Activated CD8-positive, alpha-beta memory T cell treated with anti-CD3 and anti-CD28 coated beads, Interleukin-2, amount 50 U/mL, for 48 hours (primary cell): ENCODE measurements at regions not wholly inside any gene's neighbourhood (a gene's known extent, or its start where the extent isn't known, plus 50 kb on each side); places are given as distances from the start of the nearest gene placed in this dataset.
A peak's percentile ranks its signal among the peaks of the same experiment; 100 is the strongest.

Experiments used
- DNase-seq: peaks from one replicate; pipeline ENCODE4 v3.0.0-alpha.2; 2020

- no peak for DNase-seq
Measured at GRCh38 chr2:479031-479430, 191.1 kb upstream of the ALKAL2 start.

DNA sequence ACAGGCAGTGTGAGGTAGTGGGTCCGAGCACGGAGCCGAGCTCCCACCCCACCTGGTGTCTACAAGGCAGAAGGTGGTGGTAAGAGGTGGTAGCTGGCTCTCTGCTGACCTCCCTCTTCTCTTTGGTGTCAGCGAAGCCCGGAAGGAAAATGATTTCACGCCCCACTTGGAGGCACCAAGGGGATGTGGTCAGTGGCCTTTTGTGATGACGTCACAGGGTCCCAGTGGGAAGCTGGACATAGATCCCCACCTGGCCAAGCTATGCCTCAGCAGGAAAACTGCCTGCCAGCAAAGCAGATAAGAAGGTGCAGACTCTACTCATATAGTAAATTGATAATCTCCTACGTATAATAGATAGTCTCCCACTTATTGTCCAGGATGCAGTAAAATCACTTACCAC, 183.7 kb upstream of the ALKAL2 start:
- no peak for DNase-seq

- DNase-seq = no peak
Measured at GRCh38 chr2:469514-469913, 181.6 kb upstream of the ALKAL2 start.

DNA sequence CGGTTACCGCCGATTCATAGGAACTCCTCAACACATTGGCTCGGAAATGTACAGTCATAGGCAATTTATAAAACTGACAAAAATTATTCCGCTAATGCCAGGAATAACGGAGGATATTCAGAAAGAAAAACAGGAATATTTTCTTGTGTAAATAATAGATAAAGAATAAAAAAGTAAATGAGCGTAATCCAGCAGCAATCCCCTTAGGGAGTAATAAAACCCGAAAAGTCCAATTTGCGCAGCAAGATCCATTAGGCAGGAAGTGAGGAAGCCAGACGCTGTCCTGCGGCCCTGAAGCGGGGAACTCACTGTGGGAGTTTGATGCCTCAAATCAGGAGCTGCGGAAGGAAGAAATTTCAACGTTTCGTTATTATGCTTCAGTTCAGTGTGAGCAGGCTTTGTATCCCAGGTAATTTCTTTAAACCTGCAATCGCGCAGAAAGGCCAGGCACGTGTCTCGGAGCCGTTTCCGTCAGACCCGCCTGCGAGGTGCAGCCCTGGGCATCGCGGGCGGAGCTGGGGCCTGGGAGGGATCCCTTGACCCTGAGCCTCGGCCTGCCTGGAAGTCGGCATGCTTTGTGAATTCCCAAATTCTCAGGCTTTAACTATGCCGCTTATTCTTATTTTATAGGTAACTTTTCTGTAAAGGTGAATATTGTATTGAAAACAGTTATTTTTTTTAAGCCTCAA, 180.9 kb upstream of the ALKAL2 start:
- no peak for DNase-seq

DNA sequence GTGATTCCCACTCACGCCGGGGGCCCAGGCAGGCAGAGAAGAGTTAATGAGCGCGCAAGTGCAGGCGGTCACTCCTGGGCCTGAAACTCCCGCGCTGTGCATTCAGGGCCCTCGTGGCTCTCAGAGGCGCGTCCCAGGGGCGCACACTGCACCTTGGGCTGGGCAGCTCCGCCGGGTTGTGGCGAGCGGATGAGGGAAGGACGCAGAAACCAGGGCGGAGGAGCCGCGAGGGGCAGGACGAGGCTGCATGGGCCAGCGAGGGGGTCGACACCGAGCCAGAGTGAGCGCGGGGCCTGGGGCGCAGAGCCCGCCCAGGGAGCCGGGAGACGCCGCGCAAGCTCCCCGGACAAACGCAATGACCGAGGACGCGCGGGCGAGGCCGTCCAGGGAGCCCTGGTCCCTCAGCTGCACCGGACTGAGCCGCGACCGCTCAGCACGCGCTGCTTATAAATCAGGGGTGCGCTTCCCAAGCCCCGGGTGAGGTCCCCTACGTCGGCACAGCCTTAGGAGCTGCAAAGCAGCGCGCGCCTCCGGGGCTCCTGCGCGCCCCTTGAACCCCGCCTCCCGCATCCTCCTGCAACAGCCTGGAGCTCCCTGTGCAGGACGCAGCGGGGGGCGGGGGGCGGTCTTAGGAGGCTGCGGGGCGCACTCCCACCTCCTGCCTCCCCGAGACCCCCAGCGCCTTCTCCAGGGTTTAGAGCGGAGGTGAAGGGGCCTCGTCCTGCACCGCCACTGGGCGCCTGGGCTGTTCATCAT, 180.2 kb upstream of the ALKAL2 start:
- no peak for DNase-seq

GRCh38 chr2:467543-467891, 179.6 kb upstream of the ALKAL2 start:
- DNase-seq = no peak

DNA sequence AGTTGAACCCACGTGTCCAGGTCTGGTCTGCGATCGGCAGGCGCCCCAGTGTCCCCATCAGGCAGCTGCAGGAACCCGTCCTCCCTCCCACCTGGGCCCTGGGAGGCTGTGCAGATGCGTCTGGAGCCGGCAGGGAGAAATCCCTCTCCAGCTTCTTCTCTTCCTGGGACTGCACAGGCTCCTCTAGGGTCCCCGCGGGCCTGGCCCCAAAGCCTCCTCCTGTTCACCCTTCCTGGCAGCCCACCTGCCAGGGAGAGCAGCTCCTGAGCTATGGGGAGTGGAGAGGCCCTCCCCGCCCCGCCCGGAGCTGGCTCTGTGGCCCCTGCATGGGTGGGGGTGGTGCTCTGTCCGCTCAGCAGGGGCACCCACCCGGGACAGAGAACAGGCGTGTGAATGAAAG, 179.2 kb upstream of the ALKAL2 start:
- no peak for DNase-seq

GRCh38 chr2:464562-465309, 176.8 kb upstream of the ALKAL2 start:
- DNase-seq = peak; percentile 30

DNA sequence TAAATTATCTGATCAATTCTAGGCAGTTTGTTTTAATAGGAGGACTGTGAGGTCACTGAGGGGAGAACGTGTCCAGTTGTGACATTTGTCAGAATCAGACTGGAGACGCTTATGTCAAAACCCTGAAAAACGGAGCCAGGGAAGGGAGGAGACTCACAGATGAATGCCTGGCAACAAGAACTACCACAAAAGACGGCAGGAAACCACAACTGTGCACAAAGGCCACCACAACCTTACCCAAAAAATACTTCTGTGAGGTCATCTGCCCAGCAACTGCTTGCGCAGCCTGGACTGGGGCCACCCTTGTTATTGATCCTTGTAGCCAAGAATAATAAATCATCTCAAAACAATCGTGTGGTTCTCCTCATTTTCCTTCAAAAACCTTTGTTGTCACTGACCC, 173.0 kb upstream of the ALKAL2 start:
- peak; percentile 53 for DNase-seq

DNA sequence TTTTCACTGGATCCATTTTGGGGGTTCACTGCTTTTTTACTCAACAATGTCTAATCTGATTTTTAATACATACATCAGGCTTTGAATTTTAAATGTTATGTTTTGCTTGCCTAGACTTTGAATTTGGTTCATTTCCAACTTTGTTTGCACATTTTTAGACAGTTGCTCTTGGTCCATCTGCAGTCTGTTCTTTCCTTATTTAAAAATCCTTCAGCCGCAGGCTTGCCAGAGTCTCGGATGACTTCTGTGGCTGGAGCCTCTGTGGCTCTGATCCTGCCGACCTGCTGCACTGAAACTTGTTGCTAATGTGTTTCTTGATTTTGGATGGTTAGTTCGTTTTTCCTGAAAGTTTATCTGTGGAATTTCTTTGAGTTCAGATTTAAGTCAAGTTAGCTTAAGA, 172.0 kb upstream of the ALKAL2 start:
- DNase-seq = no peak

DNA sequence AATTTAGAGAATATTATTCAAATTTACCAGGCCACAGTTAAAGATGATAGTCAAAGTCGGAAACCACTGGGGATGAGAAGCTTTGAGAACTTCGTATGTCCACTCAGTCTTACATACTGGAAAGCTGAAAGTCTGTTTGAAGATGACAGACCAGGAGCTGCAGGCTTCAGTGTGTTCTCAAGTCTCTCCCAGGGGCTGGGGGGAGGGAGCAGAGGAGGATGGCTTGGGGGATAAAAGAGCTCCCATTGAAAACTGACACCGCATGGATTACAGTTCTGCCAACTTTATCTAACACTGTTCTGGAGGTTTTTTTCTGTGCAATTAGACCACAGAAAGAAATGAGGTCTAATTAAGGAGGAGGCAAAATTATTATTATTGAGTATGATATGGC, 170.5 kb upstream of the ALKAL2 start:
- no peak for DNase-seq

DNA sequence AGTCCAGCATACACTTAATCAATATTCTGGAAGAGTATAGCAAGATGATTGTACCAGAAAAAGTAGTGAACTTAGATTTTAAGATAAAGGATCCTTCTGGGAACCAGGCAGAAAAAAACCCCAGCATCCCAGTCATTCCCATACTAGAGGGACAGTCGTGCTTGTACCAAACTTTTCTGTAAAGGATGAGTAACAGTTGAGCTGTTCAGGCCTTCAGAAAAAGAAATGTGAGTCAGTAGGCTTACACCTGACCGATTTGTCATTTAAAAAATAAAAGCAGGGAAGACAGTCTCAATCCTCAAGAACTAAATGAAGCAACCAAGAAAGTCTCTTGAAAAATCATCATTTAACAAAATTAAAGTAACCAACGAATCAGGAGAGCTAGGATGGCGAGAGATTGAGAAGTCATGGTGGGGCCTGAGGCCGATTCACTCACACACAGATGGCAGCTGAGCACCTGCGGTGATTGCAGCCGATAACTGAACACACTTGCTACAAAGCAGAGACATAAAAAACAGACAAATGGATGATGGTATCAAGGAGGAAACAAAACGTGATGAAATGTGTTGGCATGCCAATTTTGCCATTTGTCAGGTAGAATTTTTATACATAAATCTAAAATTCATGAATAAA, 170.0 kb upstream of the ALKAL2 start:
- DNase-seq = no peak

GRCh38 chr2:457262-457661, 169.4 kb upstream of the ALKAL2 start:
- DNase-seq = no peak

- DNase-seq = no peak
Measured at GRCh38 chr2:455913-456312, 168.0 kb upstream of the ALKAL2 start.

GRCh38 chr2:455015-455705, 167.3 kb upstream of the ALKAL2 start:
- DNase-seq = no peak

GRCh38 chr2:453132-453531, 165.2 kb upstream of the ALKAL2 start:
- DNase-seq = no peak

DNA sequence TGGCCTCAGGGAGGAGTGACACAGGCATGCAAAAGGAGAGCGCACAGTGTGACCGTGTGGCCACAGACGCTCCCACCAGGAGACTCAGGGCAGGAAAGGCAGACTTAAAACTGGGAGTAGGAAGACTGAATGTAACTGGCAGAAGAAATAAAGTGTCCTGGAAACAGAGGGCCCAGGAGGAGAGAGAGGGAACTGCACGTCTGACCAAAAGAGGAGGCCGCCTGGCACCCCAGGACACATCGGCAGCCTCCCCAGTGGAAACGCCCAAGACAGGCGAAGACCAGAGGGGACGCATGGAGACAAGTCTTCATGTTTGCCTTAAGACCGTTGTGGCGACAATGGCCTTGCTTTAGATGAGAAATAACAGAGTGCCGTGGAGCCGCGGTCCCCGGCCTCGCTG, 163.6 kb upstream of the ALKAL2 start:
- no peak for DNase-seq

GRCh38 chr2:449246-450067, 161.6 kb upstream of the ALKAL2 start:
- DNase-seq = no peak

- DNase-seq = no peak
Measured at GRCh38 chr2:447902-448665, 160.2 kb upstream of the ALKAL2 start.

- DNase-seq = no peak
Measured at GRCh38 chr2:446963-447530, 159.2 kb upstream of the ALKAL2 start.

DNA sequence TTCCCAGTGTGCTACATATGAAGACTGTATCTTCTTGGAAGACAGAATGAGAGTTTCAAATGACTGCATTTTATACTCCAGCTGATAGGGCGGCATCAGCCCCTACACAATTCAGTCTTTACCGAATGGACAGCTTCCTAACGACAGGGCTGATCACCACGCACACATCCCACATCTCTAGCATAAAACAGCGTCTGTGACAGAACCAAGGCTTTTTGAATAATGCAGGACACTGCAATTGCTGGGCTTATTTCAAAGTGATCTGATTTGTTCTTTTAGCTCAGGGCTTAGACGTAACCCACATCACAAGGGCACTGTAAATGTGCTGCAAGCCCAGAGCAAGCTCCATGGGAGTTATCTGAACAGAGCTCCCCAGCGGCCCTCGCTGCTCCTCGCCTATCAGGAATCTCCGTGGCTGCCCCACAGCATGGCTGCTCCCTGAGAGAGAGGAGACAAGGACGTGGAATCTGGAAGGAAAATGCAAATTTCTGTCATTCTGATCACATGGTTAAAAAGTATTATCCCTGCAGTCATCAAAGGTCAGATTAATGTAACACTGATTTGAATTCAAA, 158.5 kb upstream of the ALKAL2 start:
- no peak for DNase-seq
